HG03196 (cell line): ENCODE measurements at regions not wholly inside any gene's neighbourhood (a gene's known extent, or its start where the extent isn't known, plus 50 kb on each side); places are given as distances from the start of the nearest gene placed in this dataset.

Experiments used
- ATAC-seq: cut with Tn5 transposase; IDR thresholded peaks from one replicate; pipeline ENCODE4 v1.9.1; 2021; ENCODE audit not compliant: unreplicated experiment

DNA sequence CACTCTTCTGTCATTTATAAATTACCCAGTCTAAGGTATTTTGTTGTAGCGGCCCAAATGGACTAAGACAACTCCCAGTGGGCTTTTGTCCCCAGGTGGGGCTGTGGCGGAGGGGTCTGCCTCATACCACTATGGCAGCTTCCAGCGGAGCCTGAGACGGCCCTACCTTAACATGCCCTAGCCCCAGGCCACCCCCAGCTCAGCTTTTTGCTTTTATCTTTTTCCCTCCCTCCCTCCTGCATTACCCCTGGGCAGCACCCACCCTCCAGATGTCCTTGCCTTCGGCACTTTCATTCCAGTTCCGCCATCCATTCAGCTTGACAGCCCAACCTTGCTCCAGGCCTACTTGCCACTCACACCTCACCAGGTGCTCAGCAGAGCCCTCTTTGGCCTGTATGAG, 307.3 kb downstream of the PTPRU start:
- no peak for ATAC-seq

DNA sequence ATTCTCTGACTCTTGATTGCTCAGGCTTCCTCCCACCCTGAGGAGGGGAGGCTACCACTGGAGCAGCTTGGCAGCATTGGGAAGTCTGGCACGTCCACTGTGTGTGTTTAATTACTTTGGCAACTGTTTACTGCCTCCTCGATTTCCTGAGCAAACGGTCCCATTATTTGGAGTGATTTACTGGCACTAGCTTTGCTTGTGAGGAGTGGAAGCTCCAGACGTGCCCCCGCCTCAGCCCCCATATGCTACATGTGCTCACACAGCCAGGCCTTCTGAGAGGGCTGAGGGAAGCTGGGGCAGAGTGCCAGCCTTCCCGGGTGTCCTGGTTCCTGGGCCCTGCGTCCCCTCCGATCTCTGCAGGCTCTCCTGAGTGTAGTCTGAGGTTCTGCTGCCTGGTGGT, 306.2 kb downstream of the PTPRU start:
- no peak for ATAC-seq

DNA sequence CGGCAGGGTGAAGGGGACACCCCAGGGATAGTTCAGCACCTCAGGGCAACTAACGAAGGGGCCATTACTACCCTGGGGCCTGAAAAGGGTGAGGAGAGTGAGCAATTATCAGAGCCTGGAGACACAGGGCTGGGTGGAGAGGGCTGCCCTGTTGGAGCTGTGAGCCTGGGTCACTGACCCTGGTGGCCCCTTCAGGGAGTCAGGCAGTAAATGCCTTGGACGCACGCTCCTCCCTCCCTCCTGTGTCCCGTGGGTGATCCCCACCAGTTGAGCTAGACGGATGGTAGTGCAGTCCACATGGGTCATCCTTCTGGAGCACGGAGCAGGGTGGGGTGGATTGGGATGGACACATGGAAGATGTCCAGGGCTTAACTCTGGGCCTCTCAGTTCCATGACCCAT, 305.3 kb downstream of the PTPRU start:
- ATAC-seq = no peak

DNA sequence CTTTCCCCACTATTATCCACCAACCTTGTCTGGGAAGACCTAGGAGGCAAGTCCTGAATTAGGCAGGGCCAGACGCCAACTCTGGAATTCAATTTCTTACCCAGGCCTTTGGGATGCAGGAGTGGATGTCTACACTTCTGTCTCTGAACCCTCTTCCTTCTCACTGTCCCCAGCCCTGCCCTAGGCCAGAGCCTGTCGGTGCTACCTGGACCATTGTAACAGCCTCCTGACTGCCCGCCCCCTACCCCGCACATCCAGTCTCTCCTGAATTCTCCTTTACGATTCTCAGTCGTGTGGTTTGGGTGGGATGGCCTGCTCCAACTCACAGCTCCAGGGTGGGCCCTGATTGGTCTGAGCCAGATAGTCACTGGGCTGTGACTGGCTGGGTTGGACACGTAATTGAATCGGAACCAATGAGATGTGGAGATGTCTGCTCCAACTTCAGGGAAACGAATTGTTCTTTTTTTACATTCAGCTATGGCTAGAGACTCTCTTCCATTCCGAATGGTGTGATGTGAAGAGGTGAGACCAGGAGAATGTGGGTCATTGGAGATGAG, 304.6 kb downstream of the PTPRU start:
- ATAC-seq = no peak

DNA sequence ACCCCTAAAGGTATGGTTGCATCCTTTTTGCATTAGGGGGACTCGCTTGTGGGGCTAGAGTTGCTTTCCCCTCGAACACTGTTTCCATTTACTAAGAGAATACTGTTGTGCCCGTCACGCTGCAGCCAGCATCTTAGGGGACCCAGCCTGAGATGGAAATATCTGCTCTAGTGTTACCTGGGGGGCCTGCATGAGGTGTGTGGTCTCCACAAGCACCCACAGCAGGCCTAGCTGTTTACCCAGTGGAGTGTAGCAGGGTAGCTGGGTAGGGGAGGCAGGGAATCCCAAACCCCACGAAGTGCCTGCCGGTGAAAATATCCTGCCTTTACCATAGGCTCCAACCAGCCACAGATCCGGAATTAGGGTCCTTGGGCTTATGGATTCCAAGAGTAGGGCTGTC, 303.6 kb downstream of the PTPRU start:
- no peak for ATAC-seq

DNA sequence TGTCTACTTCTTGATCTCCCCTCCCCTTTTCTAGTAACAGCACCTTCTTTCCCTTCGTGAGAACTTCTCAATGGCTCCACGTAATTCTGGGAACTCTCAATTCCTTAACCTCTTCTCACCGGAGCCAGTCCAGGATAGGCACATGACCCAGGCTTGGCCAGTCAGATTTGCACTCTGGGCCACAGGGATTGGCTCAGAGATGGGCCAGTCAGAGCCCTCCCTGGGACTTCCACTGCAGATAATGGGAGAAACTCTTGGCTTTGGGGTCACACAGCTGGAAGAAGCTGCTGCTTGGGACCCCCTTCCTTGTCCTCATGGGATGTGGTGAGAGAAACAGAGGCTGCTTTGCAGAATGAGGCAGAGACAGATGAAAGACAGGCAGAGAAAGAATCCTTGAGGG, 302.3 kb downstream of the PTPRU start:
- ATAC-seq = no peak

DNA sequence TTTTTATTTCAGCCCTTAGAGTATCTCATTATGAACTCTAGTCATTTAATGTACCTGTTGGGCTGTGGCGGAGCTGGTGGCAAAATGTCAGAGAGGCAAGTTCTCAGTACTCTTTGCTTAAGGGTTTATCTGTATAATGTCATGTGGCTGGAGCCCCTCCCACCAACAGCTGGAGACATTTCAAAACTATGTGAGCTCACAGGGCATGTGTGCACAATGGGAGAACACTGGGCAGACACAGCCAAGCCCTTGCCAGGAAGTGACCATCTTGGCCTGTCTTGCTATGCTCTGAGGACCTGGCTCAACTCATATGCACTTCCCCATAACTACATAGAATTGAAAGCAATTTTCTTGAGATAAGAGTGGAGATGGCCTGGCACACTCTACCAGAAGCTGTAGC, 296.4 kb downstream of the PTPRU start:
- no peak for ATAC-seq

DNA sequence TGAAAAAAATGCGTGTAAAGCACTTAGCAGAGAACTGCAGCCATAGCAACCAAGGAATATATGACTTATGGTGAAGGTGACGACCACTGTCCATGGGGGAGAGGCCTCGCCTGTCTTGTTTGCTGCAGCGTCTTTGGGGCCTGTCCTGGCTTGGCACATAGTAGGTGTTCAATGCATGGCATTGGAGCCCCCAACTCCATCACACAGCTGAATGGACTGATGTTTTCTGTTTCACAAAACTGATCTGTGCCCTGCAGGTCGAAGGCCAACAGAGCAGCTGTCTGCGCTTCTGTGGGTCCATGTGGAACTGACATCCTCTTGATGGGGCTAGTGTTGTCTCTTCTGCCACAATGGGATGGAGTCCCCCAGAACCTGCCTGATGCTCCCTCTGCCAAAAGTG, 296.0 kb downstream of the PTPRU start:
- ATAC-seq = no peak

DNA sequence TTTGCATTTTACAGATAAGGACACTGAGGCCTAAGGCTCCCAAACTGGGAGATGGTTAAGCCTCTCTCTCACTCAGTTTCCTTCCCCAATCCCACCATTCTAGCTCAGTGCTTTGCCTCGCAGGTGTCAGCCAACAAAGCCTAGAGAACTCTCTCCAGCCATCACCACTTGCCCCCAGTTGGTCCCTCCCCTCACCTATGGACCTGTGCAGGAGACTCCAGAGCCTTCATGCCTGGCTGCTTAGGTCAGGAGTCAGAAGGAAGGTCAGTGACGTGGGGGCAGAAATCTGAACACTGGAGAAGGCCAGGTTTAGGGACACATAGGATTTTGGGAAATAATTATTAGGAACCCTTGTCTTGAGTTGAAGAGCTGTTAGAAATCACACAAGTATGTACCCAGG, 295.3 kb downstream of the PTPRU start:
- ATAC-seq = no peak

DNA sequence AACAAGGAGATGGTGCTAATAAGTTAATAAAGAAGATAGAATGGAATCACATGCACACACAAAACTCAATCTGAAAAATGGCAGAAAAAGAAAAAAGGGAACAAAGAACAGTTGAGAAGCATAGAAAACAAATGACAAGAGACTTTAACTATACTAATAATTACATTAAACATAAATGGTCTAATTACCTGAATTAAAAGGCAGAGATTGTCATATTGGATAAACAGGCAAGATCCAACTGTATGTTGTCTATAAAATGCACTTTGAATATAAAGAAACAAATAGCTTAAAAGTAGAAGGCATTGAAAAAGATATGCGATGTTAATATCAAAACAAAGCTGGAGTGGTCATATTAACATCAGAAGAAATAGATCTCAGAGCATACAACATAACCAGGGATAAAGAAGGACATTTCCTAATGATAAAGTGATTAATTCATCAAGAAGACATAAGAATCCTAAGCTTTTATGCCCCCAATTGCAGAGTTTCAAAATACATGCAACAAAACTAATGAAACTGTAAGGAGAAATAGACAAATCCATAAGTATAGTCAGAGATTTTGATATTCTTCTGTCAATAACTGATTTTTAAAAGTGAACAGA, 293.5 kb downstream of the PTPRU start:
- ATAC-seq = no peak

DNA sequence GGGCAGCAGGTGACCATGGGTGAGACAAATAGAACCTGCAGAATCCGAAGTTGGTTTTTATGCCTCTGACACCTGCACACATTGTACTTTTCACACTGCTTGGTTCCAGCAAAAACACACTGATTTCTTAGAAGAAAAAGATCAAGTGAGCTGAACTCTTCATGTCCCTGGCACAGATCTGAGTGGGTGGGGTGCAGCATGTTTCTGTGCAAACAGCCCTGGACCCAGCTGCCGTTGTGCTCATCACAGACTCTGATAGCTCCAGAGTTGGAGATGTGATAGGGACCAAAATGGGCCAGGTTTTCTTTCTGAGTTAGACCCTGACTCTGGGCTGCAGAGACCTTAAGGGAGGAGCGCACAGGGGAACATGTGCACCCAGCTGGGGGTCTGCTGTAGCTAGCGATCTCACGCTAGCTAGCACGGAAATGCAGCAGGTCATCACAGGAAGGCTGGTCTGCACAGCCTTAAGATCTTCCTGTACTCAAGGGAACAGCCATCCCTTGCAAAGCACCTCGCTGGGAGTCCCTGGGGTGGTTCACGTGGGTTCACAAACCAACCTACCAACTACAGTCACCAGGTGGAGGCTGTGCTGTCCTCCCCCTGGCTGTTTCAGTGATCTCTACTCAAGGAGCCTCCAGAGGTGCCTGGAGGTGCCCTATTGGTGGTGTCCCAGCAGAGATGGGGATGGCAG, 291.1 kb downstream of the PTPRU start:
- no peak for ATAC-seq

DNA sequence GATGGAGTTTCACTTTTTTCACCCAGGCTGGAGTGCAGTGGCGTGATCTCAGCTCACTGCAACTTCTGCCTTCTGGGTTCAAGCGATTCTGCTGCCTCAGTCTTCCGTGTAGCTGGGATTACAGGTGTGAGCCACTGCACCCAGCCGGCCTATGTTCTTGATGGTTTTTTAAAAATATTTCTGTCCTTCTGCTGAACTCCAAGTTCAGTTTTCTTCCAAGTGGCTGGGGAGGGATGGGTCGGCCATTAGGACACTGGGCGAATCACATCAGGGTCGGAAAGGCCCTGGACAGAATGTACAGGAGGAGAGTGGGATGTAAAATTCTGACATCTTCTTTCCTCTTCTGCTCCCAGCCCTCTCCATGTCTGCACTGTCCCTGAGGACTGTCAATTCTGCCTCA, 289.6 kb downstream of the PTPRU start:
- no peak for ATAC-seq

DNA sequence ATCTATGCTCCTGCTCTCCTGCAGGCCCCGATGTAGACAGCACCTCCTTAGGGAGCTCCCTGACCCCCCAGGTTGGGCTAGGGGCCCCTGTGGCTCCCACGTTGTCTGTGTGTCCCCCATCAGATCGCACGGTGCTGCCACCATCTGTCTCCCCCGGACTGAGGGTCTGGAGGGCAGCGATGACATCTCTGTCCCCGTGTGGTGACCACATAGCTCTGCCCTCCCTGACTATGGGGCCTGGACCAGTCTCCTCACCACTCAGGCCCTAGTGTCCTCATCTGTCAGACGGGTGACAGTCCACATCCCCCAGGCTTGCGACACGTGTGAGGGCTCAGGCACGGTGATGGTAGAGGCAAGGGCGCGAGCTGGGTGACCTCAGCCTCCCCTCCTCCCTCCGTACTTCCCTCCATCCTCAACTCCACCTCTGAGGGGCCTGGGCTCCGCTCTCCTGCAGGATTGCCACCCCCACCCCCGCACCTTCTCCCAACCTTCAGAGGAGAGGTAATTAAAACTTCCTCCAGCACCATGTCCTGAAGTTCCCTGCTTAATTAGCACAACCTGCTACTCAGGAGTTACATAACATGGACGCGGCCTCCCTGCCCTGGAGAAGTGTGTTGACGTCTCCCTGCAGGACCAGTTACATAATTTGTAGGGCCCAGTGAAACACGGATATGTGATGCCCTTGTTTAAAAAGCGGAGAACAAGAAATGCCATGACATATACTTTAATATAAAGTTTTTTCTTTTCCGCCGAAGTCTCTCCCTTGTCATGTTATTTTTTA, 288.2 kb downstream of the PTPRU start:
- ATAC-seq = no peak

DNA sequence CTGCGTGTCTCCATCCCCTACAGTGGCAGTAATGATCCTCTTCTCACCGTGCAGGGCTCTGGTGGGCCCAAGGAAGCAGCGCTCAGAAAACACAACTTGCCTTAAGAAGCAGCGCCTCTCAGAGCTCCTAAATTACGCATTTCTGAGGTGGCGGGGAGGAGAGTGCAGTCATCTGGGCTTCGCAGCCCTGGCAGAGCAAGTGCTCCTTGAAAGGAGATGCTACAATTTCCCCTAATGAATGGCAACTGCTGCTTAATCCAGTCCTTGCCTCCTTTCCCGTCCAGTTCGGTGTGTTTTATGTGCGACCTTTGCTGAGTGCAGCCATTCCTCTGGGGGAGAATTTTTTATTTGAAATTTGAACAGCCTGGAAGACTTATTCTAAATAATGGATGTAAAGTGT, 287.3 kb downstream of the PTPRU start:
- no peak for ATAC-seq

DNA sequence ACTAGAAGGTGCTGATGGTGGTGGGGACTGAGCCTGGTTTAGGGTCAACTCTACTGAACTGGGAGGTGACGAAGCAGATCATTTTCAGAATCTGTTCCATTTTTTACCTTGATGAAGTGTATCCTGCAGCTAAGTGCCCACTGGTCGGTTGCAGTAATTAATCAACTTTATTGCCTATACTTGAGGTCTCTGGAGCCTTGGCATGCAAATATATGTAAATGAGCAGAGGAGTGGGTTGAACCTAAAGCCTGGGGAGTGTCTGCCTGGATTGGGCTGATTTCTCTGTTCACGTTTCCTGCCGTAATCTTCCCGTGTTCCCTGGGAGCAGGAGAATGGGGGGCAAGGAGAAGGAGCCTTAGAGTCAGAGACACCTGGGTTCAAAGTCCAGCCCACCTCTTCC, 286.8 kb downstream of the PTPRU start:
- no peak for ATAC-seq

DNA sequence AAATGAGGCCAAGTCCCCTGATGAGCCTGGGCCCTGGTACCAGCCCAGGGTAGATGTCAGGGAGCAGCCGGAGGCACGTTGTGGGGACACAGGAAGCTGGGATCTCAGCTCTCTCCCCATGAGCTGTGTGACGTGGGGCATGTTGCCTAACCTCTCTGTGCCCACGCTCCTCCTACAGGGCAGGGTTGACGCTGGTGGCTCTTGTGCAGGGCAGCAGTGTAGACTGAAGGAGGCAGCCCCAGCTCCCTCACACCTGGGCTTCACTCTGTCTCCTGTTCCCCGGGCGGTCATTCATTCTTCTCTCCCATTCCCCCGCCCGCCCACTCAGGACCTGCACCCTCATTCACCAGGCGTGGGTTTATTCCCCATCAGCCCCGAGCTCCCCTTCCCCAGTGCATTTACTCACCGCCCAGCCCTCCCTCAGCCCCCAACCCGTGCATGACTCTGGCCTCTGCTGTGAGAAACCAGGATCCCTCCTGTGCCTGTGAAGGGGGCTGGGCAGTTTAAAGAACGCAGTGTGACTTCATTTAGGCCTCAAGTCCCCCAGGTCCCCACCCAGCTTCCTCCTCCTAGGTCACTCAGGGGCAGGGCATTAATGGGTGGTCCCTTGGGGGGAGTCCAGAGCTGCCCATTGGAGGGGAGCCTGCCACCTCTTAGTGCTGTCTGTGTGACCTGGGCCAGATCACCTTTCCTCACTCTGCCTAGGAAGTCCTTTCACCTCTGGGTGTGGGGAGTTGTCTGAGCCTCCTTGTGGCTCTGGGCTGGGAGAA, 285.7 kb downstream of the PTPRU start:
- no peak for ATAC-seq

DNA sequence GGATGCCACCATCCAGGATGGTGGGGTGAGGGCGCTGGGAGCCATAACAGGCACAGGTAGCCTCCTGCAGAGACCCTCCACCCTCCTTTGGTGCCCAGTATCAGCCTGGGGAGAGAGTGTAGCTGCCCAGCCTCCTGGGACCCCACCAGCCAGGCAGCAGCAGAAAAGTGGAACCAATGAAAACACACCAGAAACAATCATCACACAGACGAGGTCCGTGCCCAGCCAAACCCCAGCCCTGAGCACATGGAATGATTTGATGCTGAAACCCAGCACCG, 285.1 kb downstream of the PTPRU start:
- ATAC-seq = no peak

DNA sequence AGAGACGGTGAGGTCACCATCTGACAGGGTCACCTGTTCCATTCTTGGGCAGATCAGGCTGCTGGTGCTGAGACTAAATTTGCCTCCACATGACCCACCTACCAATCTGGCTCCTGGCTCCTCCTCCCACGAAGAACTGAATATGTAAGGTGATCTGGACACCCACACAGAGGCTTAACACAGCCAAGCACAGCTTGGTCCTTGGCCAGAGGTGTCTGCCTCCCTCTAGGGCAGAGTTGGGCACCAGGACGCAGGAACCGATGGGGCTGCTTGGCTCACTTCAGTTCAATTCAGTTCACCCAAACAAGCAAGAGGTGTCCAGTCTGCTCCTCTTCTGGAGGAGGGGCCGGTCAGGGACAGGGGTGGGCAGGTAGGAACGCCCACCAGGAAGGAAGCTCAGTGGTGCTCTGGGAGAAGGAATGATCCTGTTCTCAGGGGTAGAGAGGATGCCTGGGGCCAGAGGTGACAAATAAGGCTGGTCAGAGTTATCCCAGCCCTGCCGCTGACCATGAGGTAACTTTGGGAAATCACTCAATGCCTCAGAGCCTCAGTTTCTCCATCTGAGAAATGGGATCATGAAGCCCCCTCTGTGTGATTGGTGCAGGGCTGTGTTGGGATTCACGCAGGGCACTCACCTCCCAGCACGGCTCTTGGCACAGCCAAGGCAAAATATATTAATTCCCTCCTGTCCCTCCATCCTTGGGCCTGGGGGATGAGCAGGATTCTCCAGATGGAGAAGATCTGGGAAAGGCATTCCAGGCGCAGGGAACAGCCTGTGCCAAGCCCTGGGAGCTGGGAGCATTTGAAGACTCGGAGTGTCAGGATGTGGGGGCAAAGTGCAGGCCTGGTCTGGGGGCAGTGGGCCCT, 284.5 kb downstream of the PTPRU start:
- ATAC-seq = no peak

DNA sequence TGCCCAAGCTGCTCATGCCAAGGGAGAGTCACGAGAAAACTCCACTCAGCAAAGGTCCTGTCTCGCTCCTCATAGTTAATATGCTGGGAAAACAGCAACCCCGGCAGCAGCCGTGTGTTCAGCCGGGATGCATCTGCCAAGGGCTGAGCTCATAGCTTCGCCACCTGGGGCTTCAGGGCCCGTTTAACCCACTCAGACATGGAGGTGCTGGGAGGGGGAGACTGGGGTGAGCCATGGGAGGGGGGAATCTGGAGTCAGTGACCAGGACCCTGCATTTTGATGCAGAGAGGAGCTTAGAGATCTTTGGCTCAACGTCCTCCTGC, 283.4 kb downstream of the PTPRU start:
- ATAC-seq = no peak

DNA sequence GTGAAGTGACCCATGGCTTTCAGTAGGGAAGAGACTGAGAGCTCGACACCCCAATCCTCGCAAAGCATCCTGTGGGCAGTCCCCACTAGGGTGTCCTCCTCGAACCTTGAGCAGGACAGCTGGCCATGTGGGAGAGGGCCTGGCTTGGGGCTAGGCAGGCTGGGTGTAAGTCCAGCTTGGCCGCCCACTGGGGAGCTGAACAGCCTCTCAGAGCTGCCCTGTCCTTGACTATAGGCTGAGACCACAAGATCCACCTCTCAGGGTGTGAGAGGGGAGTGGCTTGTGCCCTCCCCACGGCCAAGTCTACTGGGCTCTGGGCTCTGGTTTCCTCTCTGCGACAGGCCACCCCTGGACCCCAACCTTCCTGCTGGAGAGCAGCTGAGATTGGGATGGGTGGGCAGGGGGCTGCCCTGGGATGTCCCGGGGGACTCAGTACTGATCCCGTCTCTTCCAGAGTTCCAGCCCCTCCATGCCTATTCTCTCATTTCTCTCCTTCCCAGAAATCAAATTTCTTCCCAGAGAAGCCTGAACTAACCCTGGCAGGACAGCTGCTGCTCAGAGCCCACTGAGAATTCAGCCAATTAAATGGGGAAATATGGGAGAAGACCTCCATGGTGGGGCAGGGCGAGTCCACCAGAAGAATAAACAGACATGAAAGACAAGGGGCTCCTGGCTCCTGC, 282.9 kb downstream of the PTPRU start:
- ATAC-seq = no peak
